GM20000 (cell line): ENCODE measurements at regions not wholly inside any gene's neighbourhood (a gene's known extent, or its start where the extent isn't known, plus 50 kb on each side); places are given as distances from the start of the nearest gene placed in this dataset.

ENCODE experiments used
- DNase-seq: peaks from one replicate; pipeline ENCODE4 v3.0.0; 2012; ENCODE audit warnings: low spot score
- CTCF ChIP-seq: IDR thresholded peaks from 2 replicates; pipeline ENCODE4 v1.5.1; 2012; ENCODE audit warnings: mild to moderate bottlenecking, control low read depth; ENCODE audit errors: extremely low read depth, missing control alignments

GRCh38 chr16:64711596-64711995 is 410.3 kb downstream of the CDH11 start:
- DNase-seq, result no peak
- TF ChIP-seq CTCF, result no peak

DNA sequence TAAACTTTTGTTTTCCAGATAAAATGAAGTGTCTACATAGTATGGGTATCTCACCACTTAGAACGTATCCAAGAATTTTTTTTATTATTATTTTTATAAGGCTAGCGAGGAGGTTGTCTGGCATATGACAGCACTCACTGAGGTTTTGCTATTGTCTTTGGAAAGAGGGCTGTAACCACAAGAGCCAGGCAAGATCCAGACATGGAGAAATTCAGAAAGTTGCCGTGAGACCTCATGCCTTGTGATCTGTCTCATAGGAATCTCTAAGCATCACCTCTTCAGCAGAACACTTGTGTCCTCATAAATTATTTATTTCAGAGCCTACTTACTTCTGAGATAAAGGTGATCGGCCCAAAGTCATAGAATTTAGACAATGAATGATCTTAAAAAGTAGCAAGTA is 410.8 kb downstream of the CDH11 start:
- no peak for TF ChIP-seq CTCF
- no peak for DNase-seq

DNA sequence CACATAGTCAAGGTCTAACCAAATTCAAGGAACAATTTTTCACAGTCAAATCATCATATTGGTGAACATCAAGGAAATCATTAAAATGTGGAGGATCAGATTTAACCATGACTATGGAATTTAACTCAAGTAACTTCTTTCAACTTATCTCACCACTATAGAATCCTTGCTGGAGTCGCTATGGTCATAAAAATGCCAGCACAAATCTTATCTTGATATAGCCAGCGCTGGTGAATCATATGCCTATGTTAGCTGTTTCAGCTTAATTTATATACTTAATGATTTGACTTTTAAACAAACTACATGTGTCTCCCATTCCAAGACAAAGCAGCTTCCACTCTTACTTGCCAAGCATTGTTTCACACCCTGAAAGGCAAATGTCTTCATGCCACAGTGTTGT is 416.4 kb downstream of the CDH11 start:
- no peak for TF ChIP-seq CTCF
- no peak for DNase-seq

DNA sequence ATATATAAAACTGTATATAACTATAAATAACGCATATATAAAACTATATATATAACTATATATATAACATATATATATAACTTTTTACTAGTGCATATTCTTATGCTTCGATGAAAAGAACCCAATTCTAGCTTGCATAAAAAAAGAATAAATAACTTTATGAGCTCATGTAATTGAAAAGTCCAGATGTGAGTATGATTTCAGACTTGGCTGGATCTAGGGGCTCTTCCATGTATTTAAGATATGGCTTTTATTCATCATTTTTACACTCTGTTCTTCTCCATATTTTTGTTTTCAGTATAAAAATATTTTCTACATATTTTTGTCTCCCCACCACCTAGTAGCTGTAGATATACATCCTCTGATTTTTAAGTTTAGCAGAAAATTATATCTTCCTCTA is 417.5 kb downstream of the CDH11 start:
- DNase-seq, result no peak
- TF ChIP-seq CTCF, result no peak

- no peak for DNase-seq
- no peak for TF ChIP-seq CTCF
Measured at GRCh38 chr16:64702415-64702814, 419.4 kb downstream of the CDH11 start.

- no peak for TF ChIP-seq CTCF
- DNase-seq, result no peak
Measured at GRCh38 chr16:64700628-64701027, 421.2 kb downstream of the CDH11 start.

DNA sequence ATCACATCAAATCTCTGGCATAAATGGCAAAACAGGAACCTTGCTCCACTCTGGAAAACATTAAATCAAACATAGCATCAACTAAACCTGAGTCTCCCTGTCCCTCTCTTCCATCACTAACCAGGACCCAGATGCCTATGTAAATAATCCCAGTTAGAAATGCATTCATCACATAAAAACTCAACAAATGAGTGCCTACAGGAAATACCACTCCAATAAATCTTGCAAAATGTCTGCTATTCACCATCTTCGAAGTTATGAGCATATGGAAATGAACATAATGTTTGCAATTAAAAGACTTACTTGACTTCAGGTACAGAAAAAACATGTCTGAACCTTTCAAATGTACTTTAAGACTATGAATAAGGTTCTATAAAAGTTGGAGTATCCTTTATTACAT is 425.0 kb downstream of the CDH11 start:
- no peak for DNase-seq
- no peak for TF ChIP-seq CTCF
